Endodermal cell (in vitro differentiated cells): ENCODE measurements at regions not wholly inside any gene's neighbourhood (a gene's known extent, or its start where the extent isn't known, plus 50 kb on each side); places are given as distances from the start of the nearest gene placed in this dataset.
A peak's percentile ranks its signal among the peaks of the same experiment; 100 is the strongest.

Experiments used
- DNase-seq: peaks from one replicate; pipeline ENCODE4 v3.0.0-alpha.2; 2017
- H3K27ac ChIP-seq: 2 replicates; pipeline ENCODE4 v1.5.1; 2013; ENCODE audit warnings: mild to moderate bottlenecking, low read depth, low read length, moderate library complexity
- H3K27me3 ChIP-seq: 2 replicates; pipeline ENCODE4 v1.6.1; 2013; ENCODE audit warnings: mild to moderate bottlenecking, low read length, moderate library complexity; ENCODE audit not compliant: insufficient read depth, control insufficient read depth, poor library complexity, severe bottlenecking
- H3K36me3 ChIP-seq: 2 replicates; pipeline ENCODE4 v1.7.0; 2013; ENCODE audit warnings: mild to moderate bottlenecking, low read length, moderate library complexity; ENCODE audit not compliant: control insufficient read depth, insufficient read depth
- H3K4me1 ChIP-seq: one replicate; pipeline ENCODE4 v1.7.0; 2013; ENCODE audit warnings: low read length; ENCODE audit not compliant: control insufficient read depth, insufficient read depth
- H3K4me3 ChIP-seq: 2 replicates; pipeline ENCODE4 v1.5.1; 2013; ENCODE audit warnings: mild to moderate bottlenecking, low read length, moderate library complexity
- H3K9ac ChIP-seq: 2 replicates; pipeline ENCODE4 v1.6.1; 2013; ENCODE audit warnings: mild to moderate bottlenecking, low read length, moderate library complexity; ENCODE audit not compliant: poor library complexity, severe bottlenecking; ENCODE audit errors: extremely low read depth
- H3K9me3 ChIP-seq: 2 replicates; pipeline ENCODE4 v1.6.1; 2013; ENCODE audit warnings: mild to moderate bottlenecking, low read length, moderate library complexity; ENCODE audit not compliant: control insufficient read depth
- H3K27ac Mint-ChIP-seq: 2 replicates; pipeline ENCODE4 v1.8.0; 2020; ENCODE audit warnings: mixed read lengths
- H3K27me3 Mint-ChIP-seq: 2 replicates; pipeline ENCODE4 v1.8.0; 2021; ENCODE audit warnings: mild to moderate bottlenecking, mixed read lengths; ENCODE audit not compliant: insufficient read depth
- H3K36me3 Mint-ChIP-seq: 2 replicates; pipeline ENCODE4 v1.8.0; 2020; ENCODE audit warnings: low read depth, mixed read lengths
- H3K4me1 Mint-ChIP-seq: 2 replicates; pipeline ENCODE4 v1.8.0; 2020; ENCODE audit warnings: mixed read lengths
- H3K4me3 Mint-ChIP-seq: 2 replicates; pipeline ENCODE4 v1.8.0; 2020; ENCODE audit warnings: mild to moderate bottlenecking, moderate library complexity, mixed read lengths
- H3K9me3 Mint-ChIP-seq: 2 replicates; pipeline ENCODE4 v1.8.0; 2020; ENCODE audit warnings: mild to moderate bottlenecking, mixed read lengths
- WGBS, 2 experiments: methylation state at CpG; one replicate each; pipeline versions ENCODE4 v1.1.5 to v1.1.7; 2013; ENCODE audit warnings: missing lambda C conversion rate in 2 of 2, mixed read lengths in 1 of 2; ENCODE audit not compliant: insufficient coverage in 1 of 2, insufficient read length in 1 of 2; 5-methylcytosine and 5-hydroxymethylcytosine counted together
- TF ChIP-seq, protein P1 (sequence below): fragments of 200-600 bp; sonication (generic); conservative IDR thresholded peaks from 2 replicates; pipeline ENCODE4 v1.5.0; 2021; ENCODE audit warnings: antibody characterized with exemption, mild to moderate bottlenecking

DNA sequence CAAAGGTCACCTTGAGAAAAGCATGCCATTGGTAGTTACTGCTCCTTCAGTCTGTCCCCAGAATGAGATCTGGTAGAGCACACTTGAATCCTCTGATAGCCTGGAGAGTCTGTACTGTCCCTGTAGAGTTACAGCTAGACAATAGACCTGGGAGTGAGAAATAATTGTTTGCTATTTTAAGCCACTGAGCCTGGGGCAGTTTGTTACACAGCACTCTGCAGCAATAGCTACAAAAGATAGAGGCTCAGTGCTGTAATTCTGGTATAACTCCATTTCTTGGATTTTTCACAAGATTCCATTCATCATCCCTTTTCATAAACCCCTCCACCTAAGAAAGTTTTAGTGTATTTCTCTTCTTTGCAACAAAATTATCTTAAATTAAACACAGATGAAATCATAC, 242.7 kb upstream of the ARRDC4 start:
- H3K4me1 ChIP-seq = no peaks in the 10 kb centered on the region
- no peaks in the 10 kb centered on the region for H3K36me3 ChIP-seq
- H3K27ac Mint-ChIP-seq = no peak overlapping the region
- no peak overlapping the region for H3K4me3 Mint-ChIP-seq
- no peaks in the 10 kb centered on the region for H3K9me3 ChIP-seq
- H3K27ac ChIP-seq = no peak overlapping the region
- no peaks in the 10 kb centered on the region for H3K27me3 Mint-ChIP-seq
- H3K9ac ChIP-seq = no peak overlapping the region
- H3K9me3 Mint-ChIP-seq = peaks cover 2% of the 10 kb centered on the region
- H3K36me3 Mint-ChIP-seq = no peaks in the 10 kb centered on the region
- no peak for DNase-seq
- no peak overlapping the region for H3K4me3 ChIP-seq
- TF ChIP-seq, protein P1, sequence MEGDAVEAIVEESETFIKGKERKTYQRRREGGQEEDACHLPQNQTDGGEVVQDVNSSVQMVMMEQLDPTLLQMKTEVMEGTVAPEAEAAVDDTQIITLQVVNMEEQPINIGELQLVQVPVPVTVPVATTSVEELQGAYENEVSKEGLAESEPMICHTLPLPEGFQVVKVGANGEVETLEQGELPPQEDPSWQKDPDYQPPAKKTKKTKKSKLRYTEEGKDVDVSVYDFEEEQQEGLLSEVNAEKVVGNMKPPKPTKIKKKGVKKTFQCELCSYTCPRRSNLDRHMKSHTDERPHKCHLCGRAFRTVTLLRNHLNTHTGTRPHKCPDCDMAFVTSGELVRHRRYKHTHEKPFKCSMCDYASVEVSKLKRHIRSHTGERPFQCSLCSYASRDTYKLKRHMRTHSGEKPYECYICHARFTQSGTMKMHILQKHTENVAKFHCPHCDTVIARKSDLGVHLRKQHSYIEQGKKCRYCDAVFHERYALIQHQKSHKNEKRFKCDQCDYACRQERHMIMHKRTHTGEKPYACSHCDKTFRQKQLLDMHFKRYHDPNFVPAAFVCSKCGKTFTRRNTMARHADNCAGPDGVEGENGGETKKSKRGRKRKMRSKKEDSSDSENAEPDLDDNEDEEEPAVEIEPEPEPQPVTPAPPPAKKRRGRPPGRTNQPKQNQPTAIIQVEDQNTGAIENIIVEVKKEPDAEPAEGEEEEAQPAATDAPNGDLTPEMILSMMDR = no peak
- H3K4me1 Mint-ChIP-seq = no peaks in the 10 kb centered on the region
- no peaks in the 10 kb centered on the region for H3K27me3 ChIP-seq

DNA sequence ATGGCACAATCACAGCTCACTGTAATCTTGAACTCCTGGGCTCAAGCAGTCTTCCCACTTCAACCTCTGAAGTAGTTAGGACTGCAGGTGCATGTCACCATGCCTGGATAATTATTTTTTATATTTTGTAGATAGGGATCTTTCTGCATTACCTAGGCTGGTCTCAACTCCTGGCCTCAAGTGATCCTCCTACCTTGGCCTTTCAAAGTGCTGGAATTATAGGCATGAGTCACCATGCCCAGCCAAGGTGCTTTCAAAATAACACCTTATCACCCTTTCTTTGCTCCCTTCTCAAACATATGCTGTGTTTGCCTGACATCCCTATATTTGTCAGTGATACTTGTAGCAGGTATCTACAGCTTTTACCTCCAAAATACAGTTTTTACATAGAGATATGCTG, 242.0 kb upstream of the ARRDC4 start:
- H3K9me3 Mint-ChIP-seq = peaks cover 2% of the 10 kb centered on the region
- H3K27me3 Mint-ChIP-seq = no peaks in the 10 kb centered on the region
- no peak overlapping the region for H3K27ac ChIP-seq
- no peak overlapping the region for H3K4me3 ChIP-seq
- no peaks in the 10 kb centered on the region for H3K4me1 ChIP-seq
- H3K27me3 ChIP-seq = no peaks in the 10 kb centered on the region
- TF ChIP-seq, protein P1 = no peak
- DNase-seq = no peak
- H3K4me3 Mint-ChIP-seq = no peak overlapping the region
- no peaks in the 10 kb centered on the region for H3K4me1 Mint-ChIP-seq
- no peaks in the 10 kb centered on the region for H3K36me3 ChIP-seq
- no peaks in the 10 kb centered on the region for H3K9me3 ChIP-seq
- H3K36me3 Mint-ChIP-seq = no peaks in the 10 kb centered on the region
- no peak overlapping the region for H3K27ac Mint-ChIP-seq
- H3K9ac ChIP-seq = no peak overlapping the region

DNA sequence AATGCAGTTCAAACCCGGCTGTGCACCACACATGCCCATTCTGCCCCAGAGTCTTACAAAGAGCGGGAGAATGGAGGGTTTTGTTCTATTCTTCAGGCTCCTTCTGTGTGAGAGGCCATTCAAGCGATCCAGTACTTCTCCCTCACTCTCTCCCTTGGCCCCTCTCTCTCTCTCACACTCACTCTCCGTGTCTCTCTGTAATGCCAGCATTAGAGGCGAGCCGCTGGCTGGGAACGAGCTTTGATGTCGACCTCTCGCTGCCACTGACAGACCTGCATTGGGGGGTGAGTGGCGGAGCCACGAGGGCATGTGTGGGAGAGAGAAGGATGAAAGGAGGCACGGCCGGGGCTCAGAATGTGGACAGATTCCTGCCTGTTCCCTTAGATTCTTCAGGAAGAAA, 231.7 kb upstream of the ARRDC4 start:
- H3K4me1 Mint-ChIP-seq = no peaks in the 10 kb centered on the region
- H3K9me3 ChIP-seq = no peaks in the 10 kb centered on the region
- no peak overlapping the region for H3K4me3 ChIP-seq
- H3K27ac ChIP-seq = peak overlapping the region; percentile 79
- TF ChIP-seq, protein P1 = no peak
- no peak for DNase-seq
- WGBS, 2 experiments = 75 to 81% methylated on average over 5 to 13 of the region's 13 CpGs
- no peaks in the 10 kb centered on the region for H3K36me3 ChIP-seq
- H3K4me1 ChIP-seq = peaks cover 5% of the 10 kb centered on the region
- no peaks in the 10 kb centered on the region for H3K36me3 Mint-ChIP-seq
- no peak overlapping the region for H3K27ac Mint-ChIP-seq
- no peaks in the 10 kb centered on the region for H3K27me3 ChIP-seq
- no peak overlapping the region for H3K9ac ChIP-seq
- no peaks in the 10 kb centered on the region for H3K9me3 Mint-ChIP-seq
- H3K27me3 Mint-ChIP-seq = no peaks in the 10 kb centered on the region
- H3K4me3 Mint-ChIP-seq = no peak overlapping the region
